Activated CD8-positive, alpha-beta memory T cell treated with anti-CD3 and anti-CD28 coated beads, Interleukin-2, amount 10 ng/mL, durations not matched to agents 7 days and 5 days (primary cell): ENCODE measurements at regions not wholly inside any gene's neighbourhood (a gene's known extent, or its start where the extent isn't known, plus 50 kb on each side); places are given as distances from the start of the nearest gene placed in this dataset.

Source experiments
- ATAC-seq: fragments of 150-1000 bp; cut with Tn5 transposase; one replicate; pipeline ENCODE4 v1.10.0; 2021; ENCODE audit warnings: moderate library complexity
- CTCF ChIA-PET: fragments of 350-600 bp; sonication (Branson Sonifier 250); formaldehyde crosslinking; loops from one replicate; lab custom pipeline; 2021; ENCODE audit warnings: antibody characterized with exemption; lab: Charles Lee
- DNase-seq: peaks from one replicate; pipeline ENCODE4 v3.0.0-alpha.2; 2020
- H3K27ac Mint-ChIP-seq: one replicate; pipeline ENCODE4 v1.8.0; 2021; ENCODE audit warnings: mild to moderate bottlenecking, mixed read lengths
- H3K27me3 Mint-ChIP-seq: one replicate; pipeline ENCODE4 v1.8.0; 2021; ENCODE audit warnings: mixed read lengths
- H3K36me3 Mint-ChIP-seq: one replicate; pipeline ENCODE4 v1.8.0; 2021; ENCODE audit warnings: mild to moderate bottlenecking, mixed read lengths
- H3K4me1 Mint-ChIP-seq: one replicate; pipeline ENCODE4 v1.8.0; 2021; ENCODE audit warnings: mixed read lengths
- H3K4me3 Mint-ChIP-seq: one replicate; pipeline ENCODE4 v1.8.0; 2021; ENCODE audit warnings: mild to moderate bottlenecking, moderate library complexity, mixed read lengths
- H3K9me3 Mint-ChIP-seq: one replicate; pipeline ENCODE4 v1.8.0; 2022; ENCODE audit warnings: low read depth, mixed read lengths

DNA sequence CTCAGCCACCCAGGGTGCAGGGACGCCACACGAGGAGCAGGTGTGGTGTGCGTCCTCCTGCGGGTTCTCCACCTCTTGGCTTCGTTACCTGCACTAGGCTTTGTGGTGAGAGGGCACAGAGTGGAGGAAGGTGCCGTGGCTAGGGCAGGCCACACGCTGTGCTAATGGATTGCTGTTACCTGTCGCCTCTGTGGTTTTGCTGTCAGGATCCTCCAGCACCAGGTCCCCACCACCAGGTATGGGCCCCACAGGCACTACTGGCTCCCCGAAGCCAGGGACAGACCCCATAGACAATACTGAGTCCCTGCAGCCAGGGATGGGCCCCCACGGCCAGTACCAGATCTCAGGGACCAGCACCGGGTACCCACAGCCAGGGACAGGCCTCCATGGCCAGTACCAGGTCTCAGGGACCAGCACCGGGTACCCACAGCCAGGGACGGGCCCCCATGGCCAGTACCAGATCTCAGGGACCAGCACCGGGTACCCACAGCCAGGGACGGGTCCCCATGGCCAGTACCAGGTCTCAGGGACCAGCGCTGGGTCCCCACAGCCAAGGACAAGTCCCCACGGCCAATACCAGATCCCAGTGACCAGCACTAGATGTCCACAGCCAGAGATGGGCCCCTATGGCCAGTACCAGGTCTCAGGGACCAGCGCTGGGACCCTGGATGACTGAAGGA, 315.6 kb downstream of the SEC14L1 start:
- H3K4me1 Mint-ChIP-seq: peaks cover 72% of the 10 kb centered on the region
- H3K27ac Mint-ChIP-seq: peak overlapping the region; percentile 99
- no peaks in the 10 kb centered on the region for H3K27me3 Mint-ChIP-seq
- ATAC-seq: no peak
- peaks cover 36% of the 10 kb centered on the region for H3K36me3 Mint-ChIP-seq
- H3K9me3 Mint-ChIP-seq: no peaks in the 10 kb centered on the region
- CTCF ChIA-PET: interaction anchor here (1.0 to 3.1 kb wide), 4 partner anchors 11 to 38 kb away, joined by 4 to 16 read pairs (median 6); no protein-coding TSS in a partner anchor
- peak overlapping the region; percentile 86 for H3K4me3 Mint-ChIP-seq
- DNase-seq: no peak

DNA sequence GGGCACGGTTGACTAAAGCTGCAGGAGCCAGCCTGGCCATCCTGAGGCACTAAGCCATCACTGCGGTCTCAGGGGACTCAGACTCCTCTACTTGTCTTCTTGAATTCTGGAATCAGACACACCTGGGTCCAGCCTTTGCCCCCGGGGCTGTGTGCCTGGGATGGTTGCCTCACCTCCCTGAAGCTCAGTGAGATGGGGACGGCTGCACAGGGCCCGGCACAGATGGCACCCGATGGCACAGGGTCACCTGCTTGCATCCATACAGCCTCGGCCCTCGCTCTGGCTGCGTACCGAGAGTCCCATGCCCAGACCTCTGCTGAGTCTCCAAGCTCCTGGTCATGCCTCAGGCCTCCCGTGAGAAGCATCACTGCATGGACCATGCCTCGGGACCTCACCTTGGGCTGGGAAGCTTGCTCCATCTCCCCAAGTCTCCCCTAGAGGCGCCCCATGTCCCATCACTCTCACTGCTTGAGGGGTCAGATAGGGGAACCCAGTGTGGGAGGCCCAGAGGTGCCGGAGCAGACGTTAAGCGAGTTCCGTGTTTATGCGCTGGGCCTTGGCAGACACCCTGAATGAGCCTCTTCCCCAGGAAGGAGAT, 316.3 kb downstream of the SEC14L1 start:
- Mint-ChIP-seq H3K27me3 (no peaks in the 10 kb centered on the region), H3K4me3 (peak overlapping the region; percentile 86), H3K36me3 (peaks cover 36% of the 10 kb centered on the region), H3K27ac (peak overlapping the region; percentile 99), H3K4me1 (peaks cover 79% of the 10 kb centered on the region), H3K9me3 (no peaks in the 10 kb centered on the region)
- CTCF ChIA-PET: interaction anchor here (1.0 to 3.1 kb wide), 4 partner anchors 11 to 37 kb away, joined by 4 to 16 read pairs (median 6); no protein-coding TSS in a partner anchor
- ATAC-seq (no peak), DNase-seq (peak; percentile 70)

DNA sequence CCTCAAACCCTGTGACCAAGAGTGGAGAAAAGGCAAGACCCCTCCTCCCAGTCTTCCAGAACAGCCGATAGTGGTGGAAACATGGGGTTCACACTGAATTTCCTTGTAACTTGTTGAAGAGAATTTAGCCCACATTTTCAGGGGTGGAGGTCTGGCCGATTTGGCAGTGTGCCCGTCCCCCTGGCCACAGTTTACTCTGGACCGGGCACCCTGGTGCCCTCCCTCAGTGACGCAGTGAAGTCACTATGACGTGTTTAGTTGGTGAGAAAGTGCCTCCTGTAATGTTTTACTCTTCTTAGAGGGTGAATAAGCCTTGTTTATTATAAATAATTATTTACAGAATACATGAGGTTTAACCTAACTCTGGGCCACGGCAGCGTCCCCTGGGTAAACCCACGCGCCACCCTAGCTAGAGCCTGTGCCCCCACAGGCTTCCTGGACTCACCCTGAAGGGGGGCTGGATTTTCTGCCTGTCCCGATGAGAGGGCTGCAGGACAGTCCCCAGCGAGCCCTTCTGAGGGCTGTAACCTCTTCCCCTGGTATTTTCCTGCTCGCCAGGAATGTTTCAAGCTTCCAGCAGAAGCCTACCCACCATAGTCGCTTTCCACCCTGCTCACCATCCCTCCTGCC, 316.9 kb downstream of the SEC14L1 start:
- H3K9me3 Mint-ChIP-seq: no peaks in the 10 kb centered on the region
- CTCF ChIA-PET: interaction anchor here (1.0 to 3.1 kb wide), 8 partner anchors 9 to 37 kb away, joined by 3 to 16 read pairs (median 6); no protein-coding TSS in a partner anchor
- peaks cover 35% of the 10 kb centered on the region for H3K36me3 Mint-ChIP-seq
- H3K27me3 Mint-ChIP-seq: no peaks in the 10 kb centered on the region
- peak overlapping the region; percentile 86 for H3K4me3 Mint-ChIP-seq
- peak overlapping the region; percentile 99 for H3K27ac Mint-ChIP-seq
- no peak for ATAC-seq
- H3K4me1 Mint-ChIP-seq: peaks cover 79% of the 10 kb centered on the region
- no peak for DNase-seq

DNA sequence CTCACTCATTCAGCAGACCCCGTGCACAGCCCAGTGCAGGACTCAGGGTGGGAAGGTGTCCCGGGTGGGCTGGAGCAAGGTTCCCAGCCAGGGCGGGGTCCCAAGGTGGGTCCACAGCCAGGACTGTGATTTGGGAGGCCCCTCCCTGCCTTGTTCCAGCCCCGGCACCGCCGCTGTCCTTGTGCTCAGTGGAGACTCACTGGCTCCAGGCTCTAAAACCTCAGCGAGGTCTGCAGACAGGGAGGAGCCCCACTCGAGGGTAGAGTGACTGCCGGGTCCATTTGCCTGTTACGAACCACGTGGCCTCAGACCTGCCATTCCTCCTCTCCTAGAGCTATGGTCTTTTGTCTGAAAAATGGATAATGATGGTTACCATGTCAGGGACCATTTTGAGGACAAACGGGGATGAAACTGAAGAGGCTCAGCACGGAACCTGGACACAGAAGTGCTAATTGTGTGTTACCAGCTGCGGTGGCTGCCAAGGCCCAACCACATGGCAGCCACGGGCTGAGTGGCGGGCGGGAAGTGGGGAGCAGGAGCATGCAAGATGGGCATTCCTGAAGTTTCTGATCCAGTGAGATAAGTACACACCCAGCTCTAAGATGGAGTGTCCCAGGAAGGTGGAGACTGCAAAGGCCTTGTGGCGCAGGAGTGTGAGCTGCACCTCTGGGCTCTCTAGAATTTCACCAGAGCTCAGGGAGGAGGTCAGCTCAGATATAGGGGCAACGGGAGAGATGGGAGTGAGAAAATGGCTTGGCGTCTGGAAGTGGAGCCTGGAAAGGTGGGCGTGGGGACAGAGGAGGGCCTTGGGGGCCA, 317.6 kb downstream of the SEC14L1 start:
- Mint-ChIP-seq H3K27ac (peak overlapping the region; percentile 99), H3K4me3 (peak overlapping the region; percentile 86), H3K27me3 (no peaks in the 10 kb centered on the region), H3K4me1 (peaks cover 79% of the 10 kb centered on the region), H3K36me3 (peaks cover 38% of the 10 kb centered on the region), H3K9me3 (no peaks in the 10 kb centered on the region)
- DNase-seq (peak; percentile 75), ATAC-seq (peak; percentile 11)
- CTCF ChIA-PET: interaction anchor here (1.0 to 3.1 kb wide), 12 partner anchors 9 to 126 kb away, joined by 3 to 16 read pairs (median 6); no protein-coding TSS in a partner anchor

DNA sequence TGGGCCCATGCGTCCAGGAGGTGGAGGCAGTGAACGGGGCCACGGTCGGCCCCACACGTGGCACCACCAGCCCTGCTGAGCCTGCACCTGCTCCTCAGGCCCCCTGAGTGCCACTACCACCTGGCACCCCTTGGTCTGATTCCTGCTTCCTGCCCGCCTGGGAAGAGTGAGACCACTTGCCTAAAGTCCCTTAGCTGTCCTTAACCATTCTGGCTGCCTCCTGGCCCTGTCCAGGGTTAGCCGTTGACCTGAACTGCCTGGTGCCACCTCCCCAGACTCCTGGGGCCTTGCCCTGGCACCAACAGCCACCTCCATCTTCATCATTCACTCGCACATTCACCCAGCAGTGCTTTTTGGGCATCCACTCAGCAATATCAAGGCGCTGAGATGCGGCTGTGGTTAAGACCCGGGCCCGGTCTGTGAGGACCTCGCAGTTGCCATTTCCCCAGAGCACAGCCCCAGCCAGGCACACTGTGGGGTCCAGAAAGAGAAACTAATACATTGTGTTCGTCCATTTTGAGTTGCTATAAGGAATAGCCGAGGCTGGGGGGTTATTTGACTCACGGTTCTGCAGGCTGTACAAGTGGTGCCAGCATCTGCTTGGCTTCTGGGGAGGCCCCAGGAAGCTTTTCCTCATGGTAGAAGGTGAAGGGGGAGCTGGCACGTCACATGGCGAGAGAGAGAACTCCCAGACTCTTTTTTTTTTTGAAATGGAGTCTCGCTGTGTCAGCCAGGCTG, 318.4 kb downstream of the SEC14L1 start:
- ATAC-seq: peak; percentile 13
- Mint-ChIP-seq H3K27me3 (no peaks in the 10 kb centered on the region), H3K27ac (peak overlapping the region; percentile 99), H3K9me3 (no peaks in the 10 kb centered on the region), H3K36me3 (peaks cover 33% of the 10 kb centered on the region), H3K4me1 (peaks cover 79% of the 10 kb centered on the region), H3K4me3 (peak overlapping the region; percentile 86)
- CTCF ChIA-PET: interaction anchor here (0.6 to 3.1 kb wide), 17 partner anchors 7 to 127 kb away, joined by 3 to 16 read pairs (median 5); no protein-coding TSS in a partner anchor
- no peak for DNase-seq

DNA sequence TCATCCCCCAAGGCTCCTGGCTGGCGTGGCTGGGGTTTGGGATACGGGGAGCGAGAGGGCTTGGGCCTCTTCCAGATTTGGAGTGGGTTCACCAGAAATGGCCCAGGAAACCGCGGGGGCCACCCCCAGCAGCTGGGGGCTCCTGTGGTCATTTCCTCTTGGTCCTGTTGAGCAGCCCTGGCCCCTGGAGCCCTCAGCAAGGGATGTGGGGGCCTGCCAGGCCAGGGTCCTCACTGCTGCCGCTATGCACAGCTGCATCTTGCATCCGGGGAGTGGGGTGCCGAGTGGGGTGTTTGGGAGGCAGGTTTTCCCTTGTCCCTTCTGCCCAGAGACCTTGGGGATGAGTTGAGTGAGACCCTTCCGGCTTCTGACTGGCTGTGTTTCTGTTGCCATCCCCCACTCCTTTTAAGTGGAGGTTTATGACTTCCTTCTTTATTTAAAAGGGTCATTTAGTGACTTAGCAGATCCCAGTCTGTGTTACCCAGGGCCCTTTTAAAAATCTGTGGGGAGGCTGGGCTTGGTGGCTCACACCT, 319.8 kb downstream of the SEC14L1 start:
- Mint-ChIP-seq H3K4me3 (peak overlapping the region; percentile 86), H3K4me1 (peaks cover 87% of the 10 kb centered on the region), H3K9me3 (no peaks in the 10 kb centered on the region), H3K27ac (peak overlapping the region; percentile 99), H3K27me3 (no peaks in the 10 kb centered on the region), H3K36me3 (peaks cover 32% of the 10 kb centered on the region)
- DNase-seq: no peak
- no peak for ATAC-seq
- CTCF ChIA-PET: interaction anchor here (0.8 to 2.5 kb wide), 10 partner anchors 9 to 129 kb away, joined by 3 to 11 read pairs (median 5); no protein-coding TSS in a partner anchor

DNA sequence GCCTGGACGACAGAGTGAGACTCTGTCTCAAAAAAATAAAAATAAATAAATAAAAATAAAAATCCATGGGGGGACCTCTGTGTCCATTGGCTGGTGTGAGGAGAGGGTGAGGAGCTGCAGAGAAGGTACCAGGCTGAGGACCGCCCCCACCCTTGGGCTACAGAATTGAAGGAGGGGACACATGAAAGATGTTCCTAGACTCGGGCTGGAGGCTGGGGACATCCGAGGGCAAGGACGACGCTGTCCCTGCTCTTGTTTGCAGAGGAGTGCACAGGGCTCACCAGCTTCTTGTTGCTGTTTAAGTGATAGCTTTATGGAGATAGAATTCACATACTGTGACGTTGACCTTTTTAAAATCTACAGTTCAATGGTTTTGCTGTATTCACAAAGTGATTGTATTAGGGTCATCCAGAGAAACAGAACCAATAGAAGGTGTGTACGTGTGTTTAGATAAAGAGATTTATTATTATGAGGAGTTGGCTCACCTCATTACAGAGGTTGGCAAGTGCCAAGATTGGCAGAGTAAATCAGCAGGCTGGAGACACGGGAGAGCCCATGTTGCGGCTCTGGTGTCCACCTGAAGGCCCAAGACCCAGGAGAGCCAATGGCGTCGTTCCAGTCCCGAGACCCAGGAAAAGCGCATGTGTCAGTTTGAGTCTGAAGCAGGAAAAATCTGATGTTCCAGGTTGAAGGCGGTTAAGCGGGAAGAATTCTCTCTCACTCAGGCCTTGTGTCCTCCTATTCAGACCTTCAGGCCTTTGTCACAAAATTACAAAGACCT, 320.7 kb downstream of the SEC14L1 start:
- ATAC-seq: no peak
- peaks cover 88% of the 10 kb centered on the region for H3K4me1 Mint-ChIP-seq
- no peak for DNase-seq
- no peaks in the 10 kb centered on the region for H3K9me3 Mint-ChIP-seq
- peak overlapping the region; percentile 86 for H3K4me3 Mint-ChIP-seq
- CTCF ChIA-PET: interaction anchor here (0.6 to 3.0 kb wide), 10 partner anchors 11 to 61 kb away, joined by 3 to 10 read pairs (median 4); no protein-coding TSS in a partner anchor
- no peaks in the 10 kb centered on the region for H3K27me3 Mint-ChIP-seq
- H3K36me3 Mint-ChIP-seq: peaks cover 32% of the 10 kb centered on the region
- H3K27ac Mint-ChIP-seq: peak overlapping the region; percentile 99

DNA sequence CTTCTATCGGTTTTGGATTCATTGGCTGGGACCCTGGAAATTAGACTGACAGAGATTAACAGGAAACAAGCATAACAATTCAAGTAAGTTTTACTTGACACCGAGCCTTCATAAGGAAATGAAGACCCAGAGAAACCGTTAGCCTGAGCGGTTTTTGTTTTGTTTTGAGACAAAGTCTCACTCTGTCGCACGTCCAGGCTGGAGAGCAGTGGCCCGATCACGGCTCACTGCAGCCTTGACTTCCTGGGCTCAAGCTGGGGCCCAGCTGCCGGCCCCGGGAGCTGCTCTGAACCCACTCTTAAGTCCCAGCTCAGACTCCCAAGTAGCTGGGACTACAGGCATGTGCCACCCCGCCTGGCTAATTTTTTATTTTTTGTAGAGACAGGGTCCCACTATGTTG, 321.3 kb downstream of the SEC14L1 start:
- Mint-ChIP-seq H3K4me1 (peaks cover 90% of the 10 kb centered on the region), H3K27ac (peak overlapping the region; percentile 99), H3K4me3 (peak overlapping the region; percentile 86), H3K36me3 (peaks cover 34% of the 10 kb centered on the region), H3K27me3 (no peaks in the 10 kb centered on the region), H3K9me3 (no peaks in the 10 kb centered on the region)
- CTCF ChIA-PET: interaction anchor here (0.9 to 3.0 kb wide), 8 partner anchors 8 to 130 kb away, joined by 3 to 10 read pairs (median 6); no protein-coding TSS in a partner anchor
- ATAC-seq (peak; percentile 42), DNase-seq (peak; percentile 82)

DNA sequence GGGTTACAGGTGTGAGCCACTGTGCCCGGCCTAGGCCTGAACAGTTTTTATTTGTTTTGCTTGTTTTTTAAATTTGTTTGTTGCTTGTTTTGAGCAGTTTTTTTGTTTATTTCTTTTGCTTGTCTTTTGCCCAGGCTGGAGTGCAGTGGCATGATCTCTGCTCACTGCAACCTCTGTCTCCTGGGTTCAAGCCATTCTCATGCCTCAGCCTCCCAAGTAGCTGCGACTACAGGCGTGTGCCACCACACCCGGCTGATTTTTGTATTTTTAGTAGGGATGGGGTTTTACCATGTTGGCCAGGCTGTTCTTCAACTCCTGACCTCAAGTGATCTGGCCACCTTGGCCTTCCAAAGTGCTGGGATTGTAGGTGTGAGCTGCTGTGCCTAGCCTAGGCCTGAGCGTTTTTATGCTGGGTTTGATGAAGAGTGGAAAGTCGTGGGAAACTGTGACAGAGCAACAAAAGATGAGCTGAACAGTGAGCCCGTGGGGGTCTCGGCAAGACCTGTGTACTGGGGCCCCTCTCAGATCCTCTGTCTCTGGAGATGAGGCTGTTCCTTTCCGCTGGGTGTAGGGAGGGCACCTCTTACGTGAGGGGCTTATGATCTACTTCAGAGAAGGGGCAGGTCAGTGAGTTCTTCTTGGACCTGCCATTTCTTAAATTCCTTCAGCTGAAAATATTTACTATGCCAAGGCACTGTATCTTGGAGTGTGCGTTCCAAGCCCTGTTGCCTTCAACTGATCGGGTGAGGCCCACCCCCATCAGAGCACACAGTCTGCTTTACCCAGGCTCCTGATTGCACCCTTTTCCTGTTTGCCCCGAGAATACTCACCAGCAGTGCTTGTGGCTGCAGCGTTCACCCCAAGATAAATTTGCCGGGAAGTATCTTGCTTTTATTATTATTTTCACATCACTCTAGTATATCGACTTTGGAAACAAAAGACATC, 322.1 kb downstream of the SEC14L1 start:
- Mint-ChIP-seq H3K4me1 (peaks cover 89% of the 10 kb centered on the region), H3K36me3 (peaks cover 36% of the 10 kb centered on the region), H3K27me3 (no peaks in the 10 kb centered on the region), H3K9me3 (no peaks in the 10 kb centered on the region), H3K4me3 (peak overlapping the region; percentile 86), H3K27ac (peak overlapping the region; percentile 99)
- CTCF ChIA-PET: interaction anchor here (0.9 to 3.0 kb wide), 9 partner anchors 9 to 131 kb away, joined by 3 to 10 read pairs (median 4); no protein-coding TSS in a partner anchor
- ATAC-seq (no peak), DNase-seq (no peak)

DNA sequence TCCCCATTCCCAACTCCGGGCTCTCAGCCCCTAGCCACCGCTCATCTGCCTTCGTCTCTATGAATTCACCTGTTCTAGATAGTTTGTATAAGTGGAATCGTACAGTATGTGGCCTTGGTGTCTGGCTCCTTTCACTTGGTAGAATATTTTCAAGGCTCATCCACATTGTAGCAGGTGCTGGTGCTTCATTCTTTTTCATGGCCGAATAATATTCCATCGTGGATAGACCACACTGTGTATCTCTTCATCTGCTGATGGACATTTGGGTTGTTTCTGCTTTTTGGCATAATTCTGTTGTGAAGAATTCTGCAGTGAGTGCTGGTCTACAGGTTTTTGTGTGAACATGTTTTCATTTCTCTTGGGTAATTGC, 324.2 kb downstream of the SEC14L1 start:
- CTCF ChIA-PET: interaction anchor here (1.0 to 1.8 kb wide), 7 partner anchors 13 to 133 kb away, joined by 3 to 9 read pairs (median 4); no protein-coding TSS in a partner anchor

More for the DNA sequence above, 324.2 kb downstream of the SEC14L1 start:
- H3K4me1 Mint-ChIP-seq: peaks cover 84% of the 10 kb centered on the region
- ATAC-seq (no peak), DNase-seq (no peak)
- peak overlapping the region; percentile 87 for H3K27ac Mint-ChIP-seq
- peak overlapping the region; percentile 57 for H3K4me3 Mint-ChIP-seq
- peaks cover 53% of the 10 kb centered on the region for H3K36me3 Mint-ChIP-seq
- no peaks in the 10 kb centered on the region for H3K9me3 Mint-ChIP-seq
- no peaks in the 10 kb centered on the region for H3K27me3 Mint-ChIP-seq
